ENCODE measurements at regions not wholly inside any gene's neighbourhood (a gene's known extent, or its start where the extent isn't known, plus 50 kb on each side); places are given as distances from the start of the nearest gene placed in this dataset.

- no peak for TF ChIP-seq ATF3 (IDR thresholded peaks at IDR 0.05; ENCODE audit: borderline replicate concordance, extremely low read depth, low read depth, low read length)
These were observed 814.5 kb upstream of the NEGR1 start (continued) for GRCh38 chr1:73096841-73097240.

GRCh38 chr1:73092383-73092782, 810.0 kb upstream of the NEGR1 start:
- FAIRE-seq (no peak), DNase-seq (ENCODE audit: low read depth, low spot score) (no peak), ATAC-seq (no peak)
- H3K27ac ChIP-seq (ENCODE audit: control insufficient read depth, insufficient read depth) = no peak overlapping the region
- in situ Hi-C loops (cut with MboI) = no loop called here
- H2AFZ ChIP-seq (ENCODE audit: control insufficient read depth, low read depth, low read length) = no peak overlapping the region
- H3K4me3 ChIP-seq = no peak overlapping the region
- ChIA-PET CTCF (no interaction called here), POLR2A (no interaction called here), SMC1A (ENCODE audit: uncharacterized antibody, unreplicated experiment) (interaction anchor here (0.6 kb wide), 1 partner anchor 214 kb away, joined by 3 read pairs; no protein-coding TSS in a partner anchor), RAD21 (ENCODE audit: unreplicated experiment) (no interaction called here)
- TF ChIP-seq BACH1 (IDR thresholded peaks at IDR 0.05; ENCODE audit: borderline replicate concordance) = no peak
- TF ChIP-seq ATF7 (IDR thresholded peaks at IDR 0.05; ENCODE audit: low read depth) = no peak
- TF ChIP-seq STAT1 (conservative IDR thresholded peaks at IDR 0.05) = no peak
- no peak for TF ChIP-seq CHD2 (IDR thresholded peaks at IDR 0.05; ENCODE audit: borderline replicate concordance, low read depth, low read length)
- TF ChIP-seq CHD4 (IDR thresholded peaks at IDR 0.05) = no peak
- no peak for TF ChIP-seq RFX5 (IDR thresholded peaks at IDR 0.05; ENCODE audit: low read depth, low read length)
- TF ChIP-seq MLLT1 (IDR thresholded peaks at IDR 0.05) = no peak
- TF ChIP-seq RB1 (IDR thresholded peaks at IDR 0.05; ENCODE audit: borderline replicate concordance) = no peak
- no peak for TF ChIP-seq NR2F1 (conservative IDR thresholded peaks at IDR 0.05)
- TF ChIP-seq LARP7 (IDR thresholded peaks at IDR 0.05) = no peak
- TF ChIP-seq BMI1 (IDR thresholded peaks at IDR 0.05; ENCODE audit: borderline replicate concordance) = no peak
- TF ChIP-seq RUNX3 (IDR thresholded peaks at IDR 0.05; ENCODE audit: low read length) = no peak
- TF ChIP-seq MXI1 (IDR thresholded peaks at IDR 0.05; ENCODE audit: low read depth, low read length) = no peak
- TF ChIP-seq KLF5 (IDR thresholded peaks at IDR 0.05; ENCODE audit: partially characterized antibody) = no peak
- no peaks in the 10 kb centered on the region for H3K36me3 ChIP-seq (ENCODE audit: control insufficient read depth in 2 of 2, insufficient read depth in 2 of 2, low read length in 1 of 2)
- no peaks in the 10 kb centered on the region for H3K9me3 ChIP-seq (replicated peaks; ENCODE audit: control insufficient read depth, insufficient read depth, low read length)
- no peaks in the 10 kb centered on the region for H3K79me2 ChIP-seq (ENCODE audit: control insufficient read depth, insufficient read depth, low read length)
- no peaks in the 10 kb centered on the region for H4K20me1 ChIP-seq (ENCODE audit: control insufficient read depth, insufficient read depth)
- intact Hi-C loops (cut with micrococcal nuclease; ENCODE audit: unreplicated experiment) = no loop called here
- no peak overlapping the region for H3K4me2 ChIP-seq (ENCODE audit: control insufficient read depth, insufficient read depth)
- BruUV-seq (replicated peaks) = no TSS peak
- H3K9ac ChIP-seq (ENCODE audit: control insufficient read depth, insufficient read depth, low read length) = no peak overlapping the region
- H3K27me3 ChIP-seq (replicated peaks in 1 of 2; ENCODE audit: control insufficient read depth in 2 of 2, insufficient read depth in 2 of 2, low read length in 1 of 2) = no peaks in the 10 kb centered on the region
- H3K4me1 ChIP-seq (ENCODE audit: control insufficient read depth, insufficient read depth, low read length) = no peaks in the 10 kb centered on the region
